BE2C (cell line): ENCODE measurements at regions not wholly inside any gene's neighbourhood (a gene's known extent, or its start where the extent isn't known, plus 50 kb on each side); places are given as distances from the start of the nearest gene placed in this dataset.

Experiments used
- DNase-seq: peaks from one replicate; pipeline ENCODE4 v3.0.0-alpha.2; 2020
- H3K27me3 ChIP-seq: fragments of 250-450 bp; sonication (Bioruptor Pico); 2 replicates; pipeline ENCODE4 v1.5.1; 2020; ENCODE audit warnings: mild to moderate bottlenecking
- H3K36me3 ChIP-seq: fragments of 250-450 bp; sonication (Bioruptor Pico); 2 replicates; pipeline ENCODE4 v1.5.1; 2020; ENCODE audit warnings: mild to moderate bottlenecking
- H3K4me1 ChIP-seq: fragments of 250-450 bp; sonication (Bioruptor Pico); 2 replicates; pipeline ENCODE4 v1.5.1; 2020
- H3K4me3 ChIP-seq: 2 replicates; pipeline ENCODE4 v1.5.1; 2011; ENCODE audit warnings: low read depth, low read length
- H3K9me3 ChIP-seq: fragments of 250-450 bp; sonication (Bioruptor Pico); 2 replicates; pipeline ENCODE4 v1.5.1; 2020
- TF ChIP-seq, protein P1 (sequence below): IDR thresholded peaks from 2 replicates; pipeline ENCODE4 v1.5.1; 2012; ENCODE audit warnings: mild to moderate bottlenecking, low read depth, low read length

DNA sequence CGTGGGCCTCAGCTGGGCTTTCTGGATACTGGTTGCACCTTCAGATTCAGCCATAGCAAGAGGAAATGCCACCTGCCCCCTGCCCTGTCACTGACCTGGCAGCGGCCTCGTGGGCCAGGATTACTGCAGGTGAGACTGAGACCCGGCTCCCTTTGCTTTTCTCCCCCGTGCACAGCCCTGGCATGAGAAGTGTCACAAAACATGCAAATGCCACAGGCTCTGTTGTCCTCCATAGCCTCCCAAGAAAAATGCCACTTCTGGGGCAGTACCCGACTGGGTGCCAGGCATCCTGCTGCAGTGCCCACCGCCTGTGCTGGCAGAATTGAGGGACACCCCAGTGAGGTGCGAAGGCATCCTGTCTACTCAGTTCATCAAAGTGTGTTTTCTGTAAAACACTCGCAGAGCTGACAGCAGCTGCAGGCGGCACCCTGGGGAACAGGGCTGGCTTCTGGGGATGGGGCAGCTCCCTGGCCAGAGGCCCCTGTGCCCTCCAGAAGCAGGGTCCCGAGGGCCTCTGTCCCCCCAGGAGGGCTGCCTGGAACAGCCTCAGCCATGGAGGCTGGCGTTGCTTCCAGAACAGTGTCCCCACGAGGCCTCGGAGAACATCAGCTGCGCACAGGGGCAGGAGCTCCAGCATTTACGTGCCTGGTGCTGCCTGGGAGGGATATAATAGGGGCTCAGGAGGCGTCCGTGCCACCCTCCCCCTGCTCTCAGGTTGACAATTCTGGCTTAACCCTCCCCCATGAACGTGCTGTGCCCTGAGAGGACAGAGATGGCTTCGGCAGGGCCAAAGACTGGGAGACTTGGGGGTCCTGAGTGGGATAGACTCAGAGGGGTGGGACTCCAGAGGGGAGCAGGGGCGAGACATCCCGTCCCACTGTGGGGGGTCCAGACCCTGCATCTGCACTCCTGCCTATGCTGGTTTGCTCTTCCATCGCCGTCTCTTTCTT lies 99.5 kb upstream of the NKX1-1 start:
- Histone ChIP-seq H3K36me3 (no peaks in the 10 kb centered on the region), H3K4me1 (no peaks in the 10 kb centered on the region), H3K27me3 (peaks cover 35% of the 10 kb centered on the region), H3K9me3 (no peaks in the 10 kb centered on the region), H3K4me3 (no peak overlapping the region)
- no peak for DNase-seq
- TF ChIP-seq, protein P1, sequence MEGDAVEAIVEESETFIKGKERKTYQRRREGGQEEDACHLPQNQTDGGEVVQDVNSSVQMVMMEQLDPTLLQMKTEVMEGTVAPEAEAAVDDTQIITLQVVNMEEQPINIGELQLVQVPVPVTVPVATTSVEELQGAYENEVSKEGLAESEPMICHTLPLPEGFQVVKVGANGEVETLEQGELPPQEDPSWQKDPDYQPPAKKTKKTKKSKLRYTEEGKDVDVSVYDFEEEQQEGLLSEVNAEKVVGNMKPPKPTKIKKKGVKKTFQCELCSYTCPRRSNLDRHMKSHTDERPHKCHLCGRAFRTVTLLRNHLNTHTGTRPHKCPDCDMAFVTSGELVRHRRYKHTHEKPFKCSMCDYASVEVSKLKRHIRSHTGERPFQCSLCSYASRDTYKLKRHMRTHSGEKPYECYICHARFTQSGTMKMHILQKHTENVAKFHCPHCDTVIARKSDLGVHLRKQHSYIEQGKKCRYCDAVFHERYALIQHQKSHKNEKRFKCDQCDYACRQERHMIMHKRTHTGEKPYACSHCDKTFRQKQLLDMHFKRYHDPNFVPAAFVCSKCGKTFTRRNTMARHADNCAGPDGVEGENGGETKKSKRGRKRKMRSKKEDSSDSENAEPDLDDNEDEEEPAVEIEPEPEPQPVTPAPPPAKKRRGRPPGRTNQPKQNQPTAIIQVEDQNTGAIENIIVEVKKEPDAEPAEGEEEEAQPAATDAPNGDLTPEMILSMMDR: no peak

DNA sequence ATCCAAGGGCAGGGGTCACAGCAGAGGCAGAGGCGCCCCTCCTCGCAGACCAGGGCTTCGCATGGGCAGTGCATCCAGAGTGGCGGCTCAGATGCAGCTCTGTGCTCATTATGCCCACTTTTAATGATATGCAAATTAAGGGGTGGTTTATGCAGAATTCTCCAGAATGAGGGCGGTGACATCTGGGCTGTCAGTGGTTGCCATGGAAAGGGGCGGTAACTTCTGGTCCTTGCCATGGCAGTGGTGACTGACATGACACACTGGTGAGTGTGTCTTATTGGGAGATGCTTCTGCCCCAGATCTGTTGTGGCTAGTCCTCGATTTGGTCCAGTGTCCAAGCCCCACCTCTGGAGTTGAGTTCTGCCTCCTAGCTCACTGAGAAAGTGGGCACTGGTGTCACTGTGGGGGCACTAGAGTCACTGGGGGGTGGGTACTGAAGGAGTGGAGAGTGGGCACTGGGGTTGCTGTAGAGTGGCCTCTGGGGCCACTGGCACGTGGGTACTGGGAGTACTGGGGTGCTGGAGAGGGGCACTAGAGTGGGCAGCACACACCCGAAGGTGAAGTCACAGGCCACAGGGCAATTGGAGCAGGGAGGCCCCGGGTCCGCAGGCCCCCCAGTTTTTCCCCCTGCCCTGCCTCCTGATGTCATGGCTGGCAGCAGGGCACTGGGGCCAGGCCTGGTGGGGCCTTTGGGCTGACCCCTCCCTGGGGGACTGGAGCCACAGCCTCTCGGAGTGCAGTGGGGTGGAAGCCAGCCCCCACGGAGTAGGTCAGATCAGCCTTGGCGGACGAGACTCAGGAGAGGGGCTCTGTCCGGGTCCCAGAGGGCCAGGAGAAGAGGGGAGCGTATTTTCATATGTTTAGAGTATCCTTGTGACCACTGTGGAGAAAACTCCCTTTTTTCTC lies 98.6 kb upstream of the NKX1-1 start:
- Histone ChIP-seq H3K9me3 (no peaks in the 10 kb centered on the region), H3K4me1 (no peaks in the 10 kb centered on the region), H3K27me3 (peaks cover 33% of the 10 kb centered on the region), H3K4me3 (no peak overlapping the region), H3K36me3 (no peaks in the 10 kb centered on the region)
- DNase-seq: no peak
- TF ChIP-seq, protein P1: no peak

DNA sequence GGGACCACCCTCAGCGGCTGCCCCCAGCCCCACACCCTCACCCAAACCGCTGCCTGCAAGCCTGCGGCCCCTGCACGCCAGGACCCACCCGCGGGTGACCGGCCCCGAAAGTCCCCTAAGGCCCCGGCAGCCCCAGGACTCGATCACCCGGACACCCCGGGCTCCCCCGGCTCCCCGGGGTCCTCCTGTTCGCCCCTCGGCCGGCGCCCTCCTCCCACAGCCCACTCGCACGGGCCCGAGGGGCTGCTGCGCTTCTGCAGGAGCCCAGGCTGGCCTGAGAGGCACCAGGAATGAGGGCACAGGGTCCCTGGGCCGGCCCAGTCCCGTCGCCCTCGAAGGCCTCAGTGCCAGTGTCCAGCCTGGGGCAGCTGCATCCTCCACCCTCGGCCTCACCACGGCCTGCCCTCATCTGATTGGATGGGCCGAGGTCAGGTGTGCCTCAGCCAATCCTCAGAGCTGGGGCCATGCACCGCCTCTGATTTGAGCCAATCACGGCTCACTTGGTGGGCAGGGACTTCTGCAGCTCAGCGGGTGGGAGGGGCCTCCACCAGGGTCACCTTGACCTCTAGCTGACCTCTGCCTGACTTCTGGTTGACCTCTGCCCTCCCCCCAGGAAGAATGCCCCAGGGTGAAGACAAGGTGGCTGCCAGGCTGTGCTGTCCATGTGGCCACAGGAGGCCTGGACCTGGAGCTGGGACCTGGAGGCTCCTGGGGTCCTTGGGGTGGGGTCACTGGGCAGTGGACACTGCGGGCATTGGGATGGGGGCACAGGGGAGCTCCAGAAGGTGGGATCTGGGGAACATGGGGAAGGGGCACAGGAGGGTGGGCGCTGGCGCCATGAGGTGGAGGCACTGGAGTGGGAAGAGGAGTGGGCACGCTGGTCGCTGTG lies 97.6 kb upstream of the NKX1-1 start:
- Histone ChIP-seq H3K4me3 (no peak overlapping the region), H3K36me3 (no peaks in the 10 kb centered on the region)
- DNase-seq: peak; percentile 14

DNA sequence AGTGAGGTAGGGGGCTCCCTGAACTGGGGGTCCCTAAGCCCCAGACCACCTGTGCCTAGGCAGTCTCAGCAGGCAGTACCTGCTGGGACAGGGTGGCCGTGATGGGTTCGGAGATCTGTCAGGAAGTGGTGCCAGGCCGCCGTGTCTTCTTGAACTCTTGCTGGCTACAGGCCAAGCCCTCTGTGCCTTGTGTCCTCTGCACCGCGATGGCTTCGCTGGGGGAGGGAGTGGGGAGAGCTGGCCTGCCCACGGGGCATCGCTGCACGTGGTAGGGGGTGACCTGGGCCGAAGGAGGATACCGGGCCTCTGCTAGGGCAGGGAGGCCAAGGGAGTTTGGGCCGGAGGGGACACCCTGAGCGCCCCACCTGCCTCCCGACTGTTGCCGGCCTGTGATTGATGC lies 96.7 kb upstream of the NKX1-1 start:
- Histone ChIP-seq H3K9me3 (no peaks in the 10 kb centered on the region), H3K4me1 (no peaks in the 10 kb centered on the region), H3K27me3 (peaks cover 26% of the 10 kb centered on the region), H3K36me3 (no peaks in the 10 kb centered on the region), H3K4me3 (no peak overlapping the region)
- TF ChIP-seq, protein P1: no peak
- peak; percentile 10 for DNase-seq

More for the DNA sequence above, 97.6 kb upstream of the NKX1-1 start:
- Histone ChIP-seq H3K9me3 (no peaks in the 10 kb centered on the region), H3K4me1 (no peaks in the 10 kb centered on the region), H3K27me3 (peaks cover 28% of the 10 kb centered on the region)
- TF ChIP-seq, protein P1: no peak

GRCh38 chr4:1502501-1502886 lies 96.3 kb upstream of the NKX1-1 start:
- Histone ChIP-seq H3K4me1 (no peaks in the 10 kb centered on the region), H3K27me3 (peaks cover 22% of the 10 kb centered on the region), H3K4me3 (no peak overlapping the region), H3K9me3 (no peaks in the 10 kb centered on the region), H3K36me3 (no peaks in the 10 kb centered on the region)
- TF ChIP-seq, protein P1: no peak
- peak; percentile 8 for DNase-seq
